GM18873 (cell line): ENCODE measurements at regions not wholly inside any gene's neighbourhood (a gene's known extent, or its start where the extent isn't known, plus 50 kb on each side); places are given as distances from the start of the nearest gene placed in this dataset.

Experiments
- ATAC-seq: cut with Tn5 transposase; IDR thresholded peaks from one replicate; pipeline ENCODE4 v1.9.1; 2021; ENCODE audit warnings: mild to moderate bottlenecking, moderate library complexity, moderate number of reproducible peaks; ENCODE audit not compliant: unreplicated experiment, low FRiP score

DNA sequence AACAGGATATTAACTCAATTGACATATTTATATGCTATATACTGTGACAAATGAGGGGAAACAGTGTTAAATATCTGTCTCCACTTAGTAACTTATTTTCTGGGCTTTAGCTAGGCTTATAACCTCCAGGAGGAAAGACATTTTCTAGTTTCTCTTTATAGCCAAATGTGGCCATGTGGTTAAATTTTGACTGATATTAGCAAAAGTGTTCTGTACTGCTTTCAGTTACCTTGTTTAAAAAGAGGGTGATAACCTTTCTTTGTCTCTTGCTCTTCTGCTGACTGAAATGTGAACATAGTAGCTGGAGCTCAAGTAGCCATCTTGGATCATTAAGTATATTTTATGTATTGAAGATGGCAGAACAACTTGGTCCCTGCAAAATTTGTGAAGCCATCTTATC, 253.7 kb downstream of the PDHA2 start:
- no peak for ATAC-seq

DNA sequence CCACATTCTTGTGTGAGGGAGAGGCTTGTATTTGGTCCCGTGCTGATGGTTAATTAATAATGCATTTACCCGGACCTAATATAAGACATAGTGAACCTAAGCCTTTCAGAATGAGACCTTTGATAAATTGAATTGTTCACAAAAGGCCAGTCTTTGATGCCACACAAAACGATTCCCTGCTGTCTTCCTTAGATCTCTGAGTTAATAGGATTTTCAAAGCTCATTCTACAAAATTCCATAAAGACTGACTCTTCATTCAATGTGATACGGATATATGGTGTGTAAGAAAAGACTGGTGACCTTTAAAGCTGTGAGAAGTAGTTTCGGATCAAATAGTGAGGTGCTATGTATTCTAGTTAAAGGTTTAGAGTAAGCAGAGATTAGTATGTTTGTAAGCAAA, 254.3 kb downstream of the PDHA2 start:
- ATAC-seq = no peak

DNA sequence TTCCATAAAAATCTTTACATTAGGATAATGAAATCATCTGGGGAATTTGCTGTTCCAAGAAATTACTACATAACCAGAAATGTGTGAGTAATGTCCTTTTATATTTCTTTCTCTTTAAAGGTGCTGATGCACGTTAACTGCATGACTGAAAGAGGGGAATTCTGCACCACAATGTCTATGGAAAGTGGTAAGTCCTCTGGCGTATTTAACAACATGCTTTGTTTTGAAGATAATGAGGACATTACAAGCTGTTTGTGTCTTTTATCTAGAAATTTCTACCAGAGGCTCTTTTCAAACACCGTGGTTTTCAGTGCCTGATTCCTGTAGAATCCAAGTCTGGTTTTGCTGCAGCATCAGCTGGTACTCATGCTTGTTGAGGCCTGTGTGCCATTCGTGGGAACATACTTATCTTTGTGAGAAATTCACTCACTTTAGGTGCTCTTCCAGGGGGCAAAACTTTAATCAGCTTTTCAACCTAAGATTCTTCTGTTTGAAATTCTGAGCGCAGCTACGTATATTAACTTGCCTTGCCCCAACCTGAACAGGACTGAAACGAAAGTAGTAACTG, 257.2 kb downstream of the PDHA2 start:
- no peak for ATAC-seq

- ATAC-seq = no peak
These were observed 257.8 kb downstream of the PDHA2 start for GRCh38 chr4:96097693-96098092.

GRCh38 chr4:96099031-96099430, 259.1 kb downstream of the PDHA2 start:
- ATAC-seq = no peak

DNA sequence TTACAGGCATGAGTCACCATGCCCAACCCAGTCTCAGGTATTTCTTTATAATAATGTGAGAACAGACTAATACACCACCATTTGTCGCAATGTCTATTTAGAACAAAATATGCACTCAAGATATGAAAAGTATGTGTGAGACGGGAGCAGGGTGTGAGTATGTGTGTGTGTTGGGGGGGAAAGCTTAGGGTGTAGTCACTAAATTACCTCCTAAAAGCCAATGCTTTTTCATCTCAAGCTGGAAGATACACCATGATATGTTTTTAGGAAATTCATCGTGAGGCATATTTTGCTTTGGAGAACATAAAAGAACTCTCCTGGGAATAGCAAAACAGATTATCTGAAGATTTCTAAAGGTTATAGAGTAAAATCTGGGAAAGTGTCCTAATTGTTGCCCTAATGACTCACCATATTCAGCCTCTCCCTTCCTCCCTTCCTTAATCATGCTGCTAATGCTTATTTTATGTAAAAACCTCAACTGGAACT, 262.7 kb downstream of the PDHA2 start:
- ATAC-seq = no peak

- no peak for ATAC-seq
These were observed 263.2 kb downstream of the PDHA2 start for GRCh38 chr4:96103086-96103485.

DNA sequence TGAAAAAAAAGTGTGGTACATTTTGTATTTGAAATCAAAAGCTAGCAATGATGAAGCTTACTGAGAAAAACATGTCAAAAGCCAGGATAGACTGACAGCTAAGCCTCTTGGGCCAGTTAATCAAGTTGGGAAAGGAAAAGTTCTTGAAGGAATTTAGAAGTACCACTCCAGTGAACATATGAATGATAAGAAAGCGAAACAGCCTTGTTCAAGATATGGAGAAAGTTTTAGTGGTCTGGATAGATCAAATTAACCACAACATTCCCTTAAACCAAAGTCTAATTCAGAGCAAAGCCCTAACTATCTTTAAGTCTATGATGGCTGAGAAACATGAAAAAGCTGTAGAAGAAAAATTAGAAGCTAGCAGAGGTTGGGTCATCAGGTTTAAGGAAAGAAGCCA, 268.3 kb downstream of the PDHA2 start:
- no peak for ATAC-seq

- ATAC-seq = no peak
These were observed 272.7 kb downstream of the PDHA2 start for GRCh38 chr4:96112631-96113030.

DNA sequence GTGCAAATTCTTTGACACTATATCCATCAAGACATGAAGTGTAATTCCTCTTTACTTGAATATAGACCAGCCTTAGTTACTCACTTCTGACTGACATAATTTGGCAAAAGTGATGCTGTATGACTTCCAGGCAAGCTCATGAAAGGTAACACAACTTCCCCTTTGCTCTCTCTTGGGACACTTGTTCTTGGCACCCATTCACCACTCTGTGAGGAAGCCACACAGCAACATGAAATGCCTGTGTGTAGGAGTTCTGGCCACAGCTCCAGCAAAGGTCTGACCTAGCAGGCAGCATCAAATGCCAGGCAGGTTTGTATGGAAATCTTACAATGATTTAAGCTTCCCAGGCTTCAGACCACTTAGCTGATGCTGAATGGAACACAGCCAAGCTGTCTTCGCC, 280.3 kb downstream of the PDHA2 start:
- no peak for ATAC-seq

GRCh38 chr4:96126227-96126626, 286.3 kb downstream of the PDHA2 start:
- no peak for ATAC-seq

GRCh38 chr4:96131186-96131585, 291.3 kb downstream of the PDHA2 start:
- no peak for ATAC-seq

GRCh38 chr4:96134806-96135205, 294.9 kb downstream of the PDHA2 start:
- no peak for ATAC-seq

DNA sequence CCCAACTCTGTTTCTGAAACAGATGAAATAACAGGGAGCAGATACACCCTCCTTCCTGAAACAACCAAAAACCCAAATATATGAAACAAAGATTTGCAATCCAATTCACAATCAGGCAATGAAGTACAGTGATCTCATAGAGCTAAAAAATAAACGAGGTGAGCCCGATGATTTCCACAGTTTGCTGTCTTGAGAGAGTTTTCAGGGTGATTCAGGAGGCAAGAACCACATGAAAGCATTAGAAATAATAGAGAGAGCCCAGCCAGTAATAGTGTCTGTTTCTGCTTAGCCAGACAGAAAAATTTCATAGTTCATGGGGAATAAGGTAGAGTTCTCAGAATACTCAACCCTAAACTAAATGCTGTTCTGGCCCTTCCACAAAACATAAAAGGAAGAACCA, 296.2 kb downstream of the PDHA2 start:
- ATAC-seq = no peak

DNA sequence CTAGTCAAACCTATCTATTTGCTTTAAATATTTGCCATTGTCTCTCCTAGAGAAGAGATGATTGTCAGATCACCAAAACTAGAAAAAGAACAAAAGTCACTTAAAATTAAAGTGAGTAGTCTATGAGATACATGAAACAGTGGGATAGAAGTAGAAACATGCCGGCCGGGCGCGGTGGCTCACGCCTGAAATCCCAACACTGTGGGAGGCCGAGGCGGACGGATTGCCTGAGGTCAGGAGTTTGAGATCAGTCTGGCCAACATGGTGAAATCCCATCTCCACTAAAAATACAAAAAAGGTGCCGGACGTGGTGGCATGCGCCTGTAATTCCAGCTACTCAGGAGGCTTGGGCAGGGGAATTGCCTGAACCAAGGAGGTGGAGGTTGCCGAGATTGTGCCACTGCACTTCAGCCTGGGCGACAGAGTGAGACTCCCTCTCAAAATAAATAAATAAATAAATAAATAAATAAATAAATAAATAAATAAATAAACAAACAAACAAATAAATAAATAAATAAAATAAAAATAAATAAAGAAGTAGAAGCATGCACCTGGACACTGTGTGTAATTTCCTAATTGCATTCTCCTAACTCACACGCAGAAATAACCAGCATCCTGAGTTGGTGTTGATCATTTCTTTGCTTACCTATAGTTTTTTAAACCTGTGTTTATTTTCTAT, 299.5 kb downstream of the PDHA2 start:
- ATAC-seq = no peak

- ATAC-seq = no peak
These were observed 305.7 kb downstream of the PDHA2 start for GRCh38 chr4:96145601-96146000.

DNA sequence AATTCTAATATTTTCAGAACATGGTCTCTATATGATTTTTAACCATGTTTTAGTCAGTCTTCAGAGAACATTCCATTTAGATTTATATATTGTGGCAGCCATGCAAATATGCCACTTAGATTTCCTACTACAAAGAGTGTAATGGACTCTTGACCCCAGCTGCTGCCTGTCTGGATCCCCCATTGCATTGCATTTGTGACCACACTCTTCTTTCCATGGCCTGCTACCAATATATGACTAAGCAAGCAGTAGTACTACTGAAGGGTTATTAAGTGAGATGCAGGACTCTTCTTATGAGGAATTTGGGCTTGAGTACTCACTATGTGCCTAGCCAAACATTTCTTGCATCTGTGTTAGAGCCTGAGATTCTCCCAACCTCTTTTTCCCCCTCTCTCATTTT, 306.8 kb downstream of the PDHA2 start:
- ATAC-seq = no peak

- no peak for ATAC-seq
These were observed 310.0 kb downstream of the PDHA2 start for GRCh38 chr4:96149894-96150293.

GRCh38 chr4:96150466-96150865, 310.6 kb downstream of the PDHA2 start:
- no peak for ATAC-seq

DNA sequence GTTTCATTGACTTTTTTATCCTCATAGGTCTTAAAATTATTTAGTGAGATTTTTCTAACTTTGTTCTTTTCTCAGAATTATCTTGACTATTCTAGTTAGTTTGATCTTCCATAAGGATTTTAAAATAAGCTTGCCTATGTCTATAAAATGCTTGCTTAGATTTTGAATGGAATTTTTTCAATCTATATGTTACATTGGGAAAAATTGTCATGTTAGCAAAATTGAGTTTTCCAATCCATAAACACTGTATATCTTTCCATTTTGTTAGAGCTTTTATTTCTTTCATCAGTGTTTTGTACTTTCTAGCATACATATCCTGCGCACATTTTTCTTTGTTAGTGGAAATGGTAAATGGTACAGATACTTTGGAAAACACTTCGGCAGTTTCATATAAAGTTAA, 312.9 kb downstream of the PDHA2 start:
- ATAC-seq = no peak

- no peak for ATAC-seq
These were observed 314.8 kb downstream of the PDHA2 start for GRCh38 chr4:96154676-96155075.

GRCh38 chr4:96162636-96163035, 322.7 kb downstream of the PDHA2 start:
- no peak for ATAC-seq
